ENCODE measurements at regions not wholly inside any gene's neighbourhood (a gene's known extent, or its start where the extent isn't known, plus 50 kb on each side); places are given as distances from the start of the nearest gene placed in this dataset.

GRCh38 chr7:96838481-96838880, 128.8 kb upstream of the SEM1 start:
- H3K4me1 ChIP-seq (ENCODE audit: insufficient read depth, poor library complexity, severe bottlenecking): peaks cover 4% of the 10 kb centered on the region
- H3K27me3 ChIP-seq (ENCODE audit: insufficient read depth, poor library complexity, severe bottlenecking): no peaks in the 10 kb centered on the region
- no peaks in the 10 kb centered on the region for H3K36me3 ChIP-seq (ENCODE audit: low read depth)
- H3K4me3 ChIP-seq (ENCODE audit: severe bottlenecking): no peak overlapping the region
- ATAC-seq (ENCODE audit: low read depth) (no peak), DNase-seq (ENCODE audit: low spot score) (no peak)
- H3K9me3 ChIP-seq (ENCODE audit: severe bottlenecking): no peaks in the 10 kb centered on the region
- H3K27ac ChIP-seq (ENCODE audit: poor library complexity, severe bottlenecking): no peak overlapping the region
- no peak for TF ChIP-seq CTCF (IDR thresholded peaks at IDR 0.05; ENCODE audit: poor library complexity, severe bottlenecking)

GRCh38 chr7:96855139-96855538, 145.5 kb upstream of the SEM1 start:
- Histone ChIP-seq H3K4me1 (ENCODE audit: insufficient read depth, poor library complexity, severe bottlenecking) (no peaks in the 10 kb centered on the region), H3K4me3 (ENCODE audit: severe bottlenecking) (no peak overlapping the region), H3K36me3 (ENCODE audit: low read depth) (no peaks in the 10 kb centered on the region), H3K27me3 (ENCODE audit: insufficient read depth, poor library complexity, severe bottlenecking) (no peaks in the 10 kb centered on the region), H3K9me3 (ENCODE audit: severe bottlenecking) (no peaks in the 10 kb centered on the region), H3K27ac (ENCODE audit: poor library complexity, severe bottlenecking) (no peak overlapping the region)
- TF ChIP-seq CTCF (IDR thresholded peaks at IDR 0.05; ENCODE audit: poor library complexity, severe bottlenecking): no peak
- DNase-seq (ENCODE audit: low spot score): no peak
- no peak for ATAC-seq (ENCODE audit: low read depth)

- Histone ChIP-seq H3K36me3 (ENCODE audit: low read depth) (no peaks in the 10 kb centered on the region), H3K27me3 (ENCODE audit: insufficient read depth, poor library complexity, severe bottlenecking) (no peaks in the 10 kb centered on the region), H3K4me3 (ENCODE audit: severe bottlenecking) (no peak overlapping the region), H3K4me1 (ENCODE audit: insufficient read depth, poor library complexity, severe bottlenecking) (no peaks in the 10 kb centered on the region), H3K9me3 (ENCODE audit: severe bottlenecking) (no peaks in the 10 kb centered on the region), H3K27ac (ENCODE audit: poor library complexity, severe bottlenecking) (no peak overlapping the region)
- TF ChIP-seq CTCF (IDR thresholded peaks at IDR 0.05; ENCODE audit: poor library complexity, severe bottlenecking): no peak
- no peak for ATAC-seq (ENCODE audit: low read depth)
- no peak for DNase-seq (ENCODE audit: low spot score)
Observed at GRCh38 chr7:96855691-96856090, 146.0 kb upstream of the SEM1 start.

- H3K4me3 ChIP-seq (ENCODE audit: severe bottlenecking): no peak overlapping the region
- TF ChIP-seq CTCF (IDR thresholded peaks at IDR 0.05; ENCODE audit: poor library complexity, severe bottlenecking): no peak
- no peak for ATAC-seq (ENCODE audit: low read depth)
- H3K4me1 ChIP-seq (ENCODE audit: insufficient read depth, poor library complexity, severe bottlenecking): peaks cover 2% of the 10 kb centered on the region
- H3K27ac ChIP-seq (ENCODE audit: poor library complexity, severe bottlenecking): no peak overlapping the region
- no peak for DNase-seq (ENCODE audit: low spot score)
- no peaks in the 10 kb centered on the region for H3K27me3 ChIP-seq (ENCODE audit: insufficient read depth, poor library complexity, severe bottlenecking)
- no peaks in the 10 kb centered on the region for H3K36me3 ChIP-seq (ENCODE audit: low read depth)
- no peaks in the 10 kb centered on the region for H3K9me3 ChIP-seq (ENCODE audit: severe bottlenecking)
Observed at GRCh38 chr7:96869538-96869937, 135.8 kb upstream of the DLX6 start.

- Histone ChIP-seq H3K27ac (ENCODE audit: poor library complexity, severe bottlenecking) (no peak overlapping the region), H3K36me3 (ENCODE audit: low read depth) (no peaks in the 10 kb centered on the region), H3K27me3 (ENCODE audit: insufficient read depth, poor library complexity, severe bottlenecking) (no peaks in the 10 kb centered on the region), H3K9me3 (ENCODE audit: severe bottlenecking) (no peaks in the 10 kb centered on the region), H3K4me3 (ENCODE audit: severe bottlenecking) (no peak overlapping the region), H3K4me1 (ENCODE audit: insufficient read depth, poor library complexity, severe bottlenecking) (peaks cover 2% of the 10 kb centered on the region)
- no peak for TF ChIP-seq CTCF (IDR thresholded peaks at IDR 0.05; ENCODE audit: poor library complexity, severe bottlenecking)
- no peak; the same call in 2 of the 3 replicates for ATAC-seq (ENCODE audit: low read depth)
- DNase-seq (ENCODE audit: low spot score): no peak
Observed at GRCh38 chr7:96870185-96870584, 135.2 kb upstream of the DLX6 start.
